ENCODE measurements at regions not wholly inside any gene's neighbourhood (a gene's known extent, or its start where the extent isn't known, plus 50 kb on each side); places are given as distances from the start of the nearest gene placed in this dataset.
"Not testable (repeated sequence)": the region's sequence is repeated elsewhere in the genome, so short reads cannot be mapped to it uniquely, and the experiment has no call there.

DNA sequence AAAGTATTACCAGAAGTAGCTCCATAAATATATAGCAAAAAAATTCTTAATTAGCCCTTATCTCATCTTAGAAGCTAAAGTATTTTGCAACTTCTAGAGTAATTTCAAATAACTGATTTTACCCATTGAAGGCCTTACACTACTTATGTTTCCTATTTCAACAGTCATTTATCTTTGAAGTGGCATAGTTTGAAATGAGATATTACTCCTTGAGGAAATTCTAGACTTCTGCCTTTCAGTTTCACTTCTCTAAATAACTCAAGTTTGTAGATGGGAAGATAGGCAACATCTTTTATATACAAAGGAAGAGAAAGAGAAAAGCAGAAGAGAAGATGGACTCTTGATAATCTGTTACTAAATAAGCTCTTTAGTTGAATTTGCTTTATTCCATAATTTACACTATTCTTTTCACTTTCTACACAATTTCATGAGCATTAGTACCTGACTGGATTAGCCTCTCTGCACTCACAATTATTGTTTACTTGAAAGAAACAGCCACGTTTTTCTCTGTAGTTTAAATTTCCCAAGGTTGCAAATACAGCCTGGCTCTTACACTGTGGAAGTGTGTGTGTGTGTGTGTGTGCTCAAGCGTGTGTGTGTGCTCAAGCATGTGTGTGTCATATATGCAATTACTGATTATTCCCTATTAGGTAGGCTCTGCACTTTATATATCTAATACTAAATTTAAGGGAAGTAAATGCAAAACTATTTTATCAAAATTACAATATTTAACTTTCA lies 60.6 kb upstream of the EMB start:
- peaks cover 30% of the 10 kb centered on the region for H3K9me3 Mint-ChIP-seq
- CTCF ChIA-PET = interaction anchor here (0.6 to 0.9 kb wide), 3 partner anchors 60 to 263 kb away, joined by 3 read pairs; no protein-coding TSS in a partner anchor
- H3K36me3 Mint-ChIP-seq = peaks cover 31% of the 10 kb centered on the region
- H3K27ac Mint-ChIP-seq = peak overlapping the region; percentile 64
- peak overlapping the region; percentile 41 for H3K4me3 Mint-ChIP-seq
- H3K27me3 Mint-ChIP-seq = peaks cover 4% of the 10 kb centered on the region
- DNase-seq = no peak
- peaks cover 22% of the 10 kb centered on the region for H3K4me1 Mint-ChIP-seq

DNA sequence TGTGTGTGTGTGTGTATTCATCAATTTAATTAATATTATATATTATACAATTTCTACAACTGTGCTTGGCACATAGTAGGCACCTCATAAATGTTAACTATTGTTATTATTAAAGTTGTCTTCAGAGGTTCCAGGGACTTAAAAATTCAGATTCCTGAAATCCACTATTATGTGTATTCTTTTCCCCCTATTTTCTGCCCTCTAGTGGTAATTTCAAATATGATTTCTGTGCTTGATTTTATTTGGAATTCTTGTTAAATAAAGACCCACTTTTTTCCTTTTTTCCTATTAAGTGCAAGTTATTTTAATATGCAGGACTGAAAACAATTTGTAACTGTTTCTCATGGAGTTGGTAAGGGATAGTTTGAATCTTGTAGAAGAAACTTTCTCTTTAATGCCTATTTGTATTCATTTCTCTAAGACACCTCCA lies 72.0 kb upstream of the EMB start:
- H3K27ac Mint-ChIP-seq, H3K4me3 Mint-ChIP-seq, DNase-seq, H3K27me3 Mint-ChIP-seq, H3K36me3 Mint-ChIP-seq, H3K4me1 Mint-ChIP-seq, H3K9me3 Mint-ChIP-seq: not testable (repeated sequence)
- CTCF ChIA-PET = interaction anchor here (0.7 to 0.9 kb wide), 2 partner anchors 65 to 72 kb away, joined by 3 to 4 read pairs; partner anchors contain the start of gene EMB

DNA sequence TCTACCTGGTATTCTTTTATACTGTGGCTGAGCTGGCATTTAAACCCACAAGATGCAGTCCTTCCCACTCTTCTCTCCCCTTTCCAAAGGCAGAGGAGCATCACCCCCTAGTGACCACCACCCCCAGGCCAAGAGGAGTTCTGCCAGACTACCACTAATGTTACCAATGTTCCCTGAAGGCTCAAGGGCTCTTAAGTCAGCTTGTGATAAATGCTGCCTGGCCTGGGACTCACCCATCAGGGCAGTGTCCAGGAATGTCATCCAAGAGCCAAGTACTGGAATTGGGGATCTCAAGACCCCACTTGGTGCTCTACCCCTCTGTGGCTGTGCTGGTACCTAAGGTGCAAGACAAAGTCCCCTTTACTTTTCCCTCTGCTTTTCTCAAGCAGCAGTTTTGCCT lies 80.0 kb upstream of the EMB start:
- H3K4me3 Mint-ChIP-seq, DNase-seq, H3K27ac Mint-ChIP-seq, H3K27me3 Mint-ChIP-seq, H3K36me3 Mint-ChIP-seq, CTCF ChIA-PET, H3K4me1 Mint-ChIP-seq, H3K9me3 Mint-ChIP-seq: not testable (repeated sequence)

DNA sequence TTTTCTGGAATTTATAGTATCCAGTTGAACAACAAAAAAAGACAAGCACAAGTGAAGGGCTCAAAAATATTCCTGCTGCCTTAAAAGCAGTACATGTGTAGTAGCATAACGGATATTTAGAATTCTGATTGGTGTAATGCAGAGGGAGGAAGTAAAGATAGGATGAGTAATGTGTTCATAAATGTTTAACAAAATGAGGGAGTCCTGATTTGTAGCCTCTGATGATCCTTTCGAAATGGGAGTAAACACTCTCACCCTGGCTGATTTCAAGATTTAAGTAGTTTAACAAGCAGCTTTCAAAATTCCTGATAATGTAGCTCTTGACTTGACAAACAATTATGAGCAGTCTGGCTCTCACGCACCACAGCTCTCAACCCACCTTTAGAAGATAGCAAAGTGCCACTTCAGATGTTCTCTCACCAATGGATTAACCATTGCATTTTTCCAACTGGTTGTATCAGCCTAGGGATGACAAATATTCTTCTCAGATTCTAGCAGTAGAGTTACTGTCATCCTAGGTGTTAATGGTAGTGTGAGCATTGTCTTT lies 86.5 kb upstream of the EMB start:
- H3K4me3 Mint-ChIP-seq, H3K27me3 Mint-ChIP-seq, DNase-seq: not testable (repeated sequence)

DNA sequence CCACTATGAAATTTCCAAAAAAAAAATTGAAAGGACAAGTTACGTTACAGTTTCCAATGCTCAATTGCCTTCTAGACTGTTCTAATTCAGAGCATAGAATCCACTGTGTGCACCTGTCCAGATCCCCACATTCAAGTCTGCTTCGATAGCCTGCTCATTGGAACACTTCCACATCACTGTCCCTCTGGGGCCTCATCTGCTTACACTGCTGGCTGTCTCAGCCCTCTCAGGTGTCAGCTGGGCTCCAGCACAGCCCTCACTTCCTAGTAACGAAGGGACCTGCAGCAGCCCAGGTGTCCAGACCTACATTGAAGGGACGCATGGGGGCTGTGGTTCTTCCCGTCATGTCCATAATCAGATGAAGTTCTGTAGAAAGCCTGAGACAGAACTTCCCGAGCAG lies 94.3 kb upstream of the EMB start:
- Mint-ChIP-seq H3K27me3 (peaks cover 4% of the 10 kb centered on the region), H3K27ac (no peak overlapping the region), H3K36me3 (no peaks in the 10 kb centered on the region), H3K4me1 (peaks cover 2% of the 10 kb centered on the region), H3K4me3 (no peak overlapping the region), H3K9me3 (peaks cover 13% of the 10 kb centered on the region)
- CTCF ChIA-PET = no interaction called here
- no peak for DNase-seq

More for the DNA sequence above, 86.5 kb upstream of the EMB start:
- CTCF ChIA-PET, H3K36me3 Mint-ChIP-seq, H3K9me3 Mint-ChIP-seq, H3K27ac Mint-ChIP-seq, H3K4me1 Mint-ChIP-seq: not testable (repeated sequence)

DNA sequence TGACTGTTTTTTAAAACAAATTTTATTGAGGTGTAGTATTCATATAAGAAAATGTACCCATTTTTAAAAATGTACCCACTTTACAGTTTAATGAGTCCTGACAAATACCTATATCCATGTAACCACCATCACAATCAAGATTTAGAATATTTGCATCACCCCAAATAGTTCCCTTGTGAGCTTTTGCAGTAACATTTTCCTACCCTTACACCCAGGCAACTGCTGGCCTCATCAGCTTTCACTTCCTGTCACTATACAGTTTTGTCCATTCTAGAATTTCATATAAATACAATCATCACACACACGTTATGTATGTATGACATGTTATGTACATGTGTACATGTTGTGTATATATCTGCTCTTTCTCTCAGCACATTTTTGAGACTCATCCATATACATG lies 96.4 kb upstream of the EMB start:
- H3K4me1 Mint-ChIP-seq, H3K4me3 Mint-ChIP-seq, H3K27me3 Mint-ChIP-seq, CTCF ChIA-PET, H3K27ac Mint-ChIP-seq, H3K36me3 Mint-ChIP-seq, DNase-seq: not testable (repeated sequence)
- peaks cover 14% of the 10 kb centered on the region for H3K9me3 Mint-ChIP-seq

DNA sequence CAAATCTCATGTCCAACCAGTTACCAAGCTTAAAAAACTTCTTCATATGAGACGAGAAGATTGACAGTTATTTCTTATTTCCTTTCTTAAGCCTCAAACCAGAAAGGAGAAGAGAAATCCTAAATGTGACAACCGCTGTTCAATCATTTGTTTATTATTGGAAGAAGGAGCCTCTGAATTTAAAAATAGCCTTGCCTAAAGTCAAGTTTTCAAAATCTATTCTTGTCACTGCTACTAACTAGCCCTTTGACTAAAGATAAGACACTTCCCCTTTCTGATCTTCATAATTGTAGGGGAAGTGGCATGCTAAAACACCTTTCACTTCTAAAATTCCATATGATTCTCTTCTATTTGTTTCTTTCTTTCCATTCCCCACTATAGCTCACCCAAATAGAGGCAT lies 106.2 kb upstream of the EMB start:
- DNase-seq = no peak
- Mint-ChIP-seq H3K36me3 (peaks cover 2% of the 10 kb centered on the region), H3K27ac (no peak overlapping the region), H3K4me1 (peaks cover 2% of the 10 kb centered on the region), H3K9me3 (peaks cover 13% of the 10 kb centered on the region), H3K4me3 (no peak overlapping the region), H3K27me3 (no peaks in the 10 kb centered on the region)
- CTCF ChIA-PET = no interaction called here

DNA sequence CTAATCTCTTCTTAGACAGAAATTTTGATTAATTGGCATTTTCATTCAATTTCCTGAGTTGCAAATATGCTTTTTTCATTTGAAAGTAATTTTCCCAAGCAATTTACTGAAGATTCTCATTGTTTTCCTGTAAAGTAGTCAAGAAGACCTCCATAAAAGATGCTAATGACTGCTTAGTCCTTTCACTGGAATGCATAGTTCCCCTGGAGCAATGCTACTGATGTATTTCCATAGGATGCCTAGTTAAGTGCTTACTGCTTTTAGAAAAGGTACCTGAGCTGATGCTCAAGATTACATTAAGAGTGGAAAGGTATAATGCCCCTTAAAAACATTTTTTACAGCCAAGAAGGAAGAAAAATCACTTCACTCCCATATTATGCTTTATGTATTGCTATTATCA lies 109.2 kb upstream of the EMB start:
- DNase-seq = no peak
- H3K27ac Mint-ChIP-seq = no peak overlapping the region
- no peak overlapping the region for H3K4me3 Mint-ChIP-seq
- peaks cover 5% of the 10 kb centered on the region for H3K9me3 Mint-ChIP-seq
- peaks cover 16% of the 10 kb centered on the region for H3K4me1 Mint-ChIP-seq
- H3K36me3 Mint-ChIP-seq = no peaks in the 10 kb centered on the region
- H3K27me3 Mint-ChIP-seq = no peaks in the 10 kb centered on the region
- CTCF ChIA-PET = no interaction called here

DNA sequence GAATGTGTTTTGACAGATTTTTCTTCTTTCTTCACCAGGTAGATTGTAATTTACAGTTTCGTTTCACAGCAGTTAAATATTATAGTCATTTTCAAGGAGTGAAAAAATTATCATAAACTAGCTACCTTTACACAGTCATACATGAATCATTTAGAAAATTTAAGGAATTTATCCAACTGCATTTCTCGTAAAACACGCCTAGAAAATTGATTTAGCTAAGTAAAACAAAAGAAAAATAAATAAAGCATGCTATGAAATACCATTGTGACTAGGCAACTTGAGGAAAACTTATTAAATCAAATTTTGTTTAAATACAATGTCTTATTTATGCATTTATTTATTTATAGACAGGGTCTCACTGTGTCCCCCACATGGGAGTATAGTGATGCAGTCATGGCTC lies 109.9 kb upstream of the EMB start:
- H3K27ac Mint-ChIP-seq = no peak overlapping the region
- CTCF ChIA-PET = no interaction called here
- H3K4me3 Mint-ChIP-seq = no peak overlapping the region

DNA sequence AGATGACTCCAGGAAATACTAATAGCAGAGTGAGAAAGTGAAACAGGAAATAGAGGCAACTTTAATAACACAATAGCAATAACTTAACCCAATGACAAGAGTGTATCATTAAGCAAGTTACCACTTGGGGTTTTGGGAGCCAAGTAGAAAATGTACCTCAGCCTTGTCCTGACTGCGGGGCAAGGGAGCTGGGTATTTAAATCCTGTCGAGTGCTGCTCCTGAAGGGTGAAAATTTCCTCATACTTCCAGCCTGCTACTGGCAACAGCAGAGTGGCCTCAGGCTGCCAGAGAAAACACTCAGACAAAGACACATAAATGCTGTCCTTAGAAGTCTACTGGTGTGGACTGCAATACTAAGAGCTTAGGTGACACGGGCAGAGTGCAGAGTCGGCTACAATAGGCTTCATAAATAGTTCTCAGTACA lies 112.5 kb upstream of the EMB start:
- H3K27ac Mint-ChIP-seq = no peak overlapping the region
- DNase-seq = no peak
- peaks cover 14% of the 10 kb centered on the region for H3K4me1 Mint-ChIP-seq
- H3K27me3 Mint-ChIP-seq = no peaks in the 10 kb centered on the region
- H3K4me3 Mint-ChIP-seq = no peak overlapping the region
- no peaks in the 10 kb centered on the region for H3K9me3 Mint-ChIP-seq
- CTCF ChIA-PET = no interaction called here
- no peaks in the 10 kb centered on the region for H3K36me3 Mint-ChIP-seq

More for the DNA sequence above, 109.9 kb upstream of the EMB start:
- Mint-ChIP-seq H3K36me3 (no peaks in the 10 kb centered on the region), H3K4me1 (peaks cover 16% of the 10 kb centered on the region), H3K27me3 (no peaks in the 10 kb centered on the region), H3K9me3 (peaks cover 4% of the 10 kb centered on the region)
- DNase-seq = no peak

DNA sequence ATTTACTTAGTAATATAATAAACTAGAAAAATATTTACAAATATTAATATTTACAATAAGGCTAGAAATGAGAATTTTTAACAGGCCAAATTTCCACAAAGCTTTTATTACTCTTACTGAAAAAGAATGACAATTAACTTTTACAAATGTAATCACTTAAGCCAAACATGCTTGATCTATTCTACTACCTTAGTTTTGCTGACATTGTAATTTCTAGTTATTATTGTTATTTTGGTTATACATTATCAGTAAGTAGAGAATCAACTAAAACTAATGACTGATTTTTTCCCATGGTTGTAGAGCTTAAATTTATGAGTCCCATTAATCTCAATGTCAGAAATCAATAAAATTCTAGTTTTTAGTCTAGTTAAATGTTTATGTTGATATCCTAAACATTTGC lies 107.8 kb upstream of the PARP8 start:
- H3K9me3 Mint-ChIP-seq, DNase-seq, H3K27ac Mint-ChIP-seq, CTCF ChIA-PET, H3K4me1 Mint-ChIP-seq, H3K36me3 Mint-ChIP-seq, H3K27me3 Mint-ChIP-seq, H3K4me3 Mint-ChIP-seq: not testable (repeated sequence)

DNA sequence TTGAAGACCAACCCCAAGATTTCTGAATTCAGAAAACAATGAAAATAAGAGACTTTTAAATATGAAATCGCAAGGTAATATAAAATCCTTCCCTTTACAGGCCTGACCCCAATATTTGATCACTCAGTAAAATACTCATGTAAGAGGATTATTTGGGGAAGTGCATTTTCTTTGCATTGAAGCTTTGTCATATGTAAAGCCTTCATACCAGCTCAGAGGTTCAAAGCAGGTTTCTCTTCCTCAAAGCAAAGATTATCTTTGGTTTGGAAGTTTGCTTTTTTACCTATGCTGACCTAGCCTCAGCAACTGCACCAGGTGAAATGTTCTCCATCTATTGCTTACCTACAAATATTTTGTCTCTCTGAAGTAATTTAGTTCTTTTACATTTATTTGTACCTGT lies 106.5 kb upstream of the PARP8 start:
- no peak for DNase-seq
- H3K36me3 Mint-ChIP-seq = no peaks in the 10 kb centered on the region
- CTCF ChIA-PET = no interaction called here
- H3K27ac Mint-ChIP-seq = no peak overlapping the region
- H3K4me3 Mint-ChIP-seq = no peak overlapping the region
- no peaks in the 10 kb centered on the region for H3K9me3 Mint-ChIP-seq
- no peaks in the 10 kb centered on the region for H3K27me3 Mint-ChIP-seq
- peaks cover 14% of the 10 kb centered on the region for H3K4me1 Mint-ChIP-seq

DNA sequence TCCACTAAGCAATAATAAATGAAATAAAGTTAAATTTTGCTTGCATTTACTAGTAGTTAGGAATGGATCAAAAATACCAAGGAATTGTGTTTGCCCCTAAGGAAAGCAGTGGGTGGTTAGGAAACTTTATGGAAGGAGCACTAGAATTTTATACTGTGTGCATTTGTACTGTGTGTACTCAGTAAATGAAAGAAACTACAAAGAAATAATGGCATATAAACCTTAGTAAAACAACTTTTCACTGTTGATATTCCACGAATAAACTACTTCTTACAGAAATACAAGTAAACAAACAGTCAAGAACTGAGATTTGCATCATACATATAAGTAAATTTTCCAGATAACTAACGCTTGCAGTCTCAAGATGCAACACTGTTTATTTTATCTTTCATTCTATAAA lies 103.7 kb upstream of the PARP8 start:
- Mint-ChIP-seq H3K36me3 (peaks cover 5% of the 10 kb centered on the region), H3K27me3 (no peaks in the 10 kb centered on the region), H3K4me1 (peaks cover 14% of the 10 kb centered on the region), H3K9me3 (peaks cover 7% of the 10 kb centered on the region), H3K4me3 (no peak overlapping the region), H3K27ac (no peak overlapping the region)
- CTCF ChIA-PET = no interaction called here
- no peak for DNase-seq

DNA sequence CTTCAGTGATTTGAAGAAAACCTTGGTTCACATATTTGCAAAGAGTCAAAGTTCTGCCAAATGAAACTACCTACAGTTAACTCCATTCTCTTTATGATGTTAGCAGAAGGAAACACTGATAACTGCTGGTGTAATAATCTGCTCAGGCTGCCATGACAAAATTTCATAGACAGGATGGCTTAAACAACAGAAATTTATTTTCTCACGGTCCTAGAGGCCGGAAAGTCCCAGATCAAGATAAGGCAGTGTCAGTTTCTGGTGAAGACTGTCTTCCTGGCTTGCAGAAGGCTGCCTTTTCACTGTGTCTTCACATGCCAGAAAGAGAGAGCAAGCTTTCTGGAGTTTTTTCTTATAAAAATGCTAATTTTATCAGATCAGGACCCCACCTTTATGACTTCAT lies 102.4 kb upstream of the PARP8 start:
- Mint-ChIP-seq H3K9me3 (peaks cover 15% of the 10 kb centered on the region), H3K27ac (no peak overlapping the region), H3K4me1 (peaks cover 14% of the 10 kb centered on the region), H3K4me3 (no peak overlapping the region), H3K27me3 (no peaks in the 10 kb centered on the region), H3K36me3 (peaks cover 5% of the 10 kb centered on the region)
- CTCF ChIA-PET = no interaction called here
- peak; percentile 29 for DNase-seq

DNA sequence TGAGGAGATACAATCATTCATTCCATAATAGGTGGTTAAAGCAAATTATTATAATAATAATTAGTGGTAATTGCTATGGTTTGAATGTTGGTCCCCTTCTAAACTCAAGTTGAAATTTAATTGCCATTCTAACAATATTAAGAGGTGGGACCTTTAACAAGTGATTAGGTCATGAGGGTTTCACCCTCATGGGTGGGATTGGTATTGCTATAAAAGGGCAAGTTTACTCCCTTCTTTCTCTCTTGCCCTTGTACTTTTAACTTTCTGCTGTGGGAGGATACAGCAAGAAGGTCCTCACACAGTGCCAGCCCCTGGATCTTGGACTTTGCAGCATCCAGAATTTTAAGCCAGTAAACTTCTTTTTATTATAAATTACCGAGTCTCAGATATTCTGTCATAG lies 101.9 kb upstream of the PARP8 start:
- Mint-ChIP-seq H3K27me3 (no peaks in the 10 kb centered on the region), H3K9me3 (peaks cover 15% of the 10 kb centered on the region), H3K4me1 (peaks cover 14% of the 10 kb centered on the region), H3K27ac (no peak overlapping the region), H3K4me3 (no peak overlapping the region), H3K36me3 (peaks cover 5% of the 10 kb centered on the region)
- no peak for DNase-seq
- CTCF ChIA-PET = no interaction called here
